GM19438 (cell line): ENCODE measurements at regions not wholly inside any gene's neighbourhood (a gene's known extent, or its start where the extent isn't known, plus 50 kb on each side); places are given as distances from the start of the nearest gene placed in this dataset.
"Not testable (repeated sequence)": the region's sequence is repeated elsewhere in the genome, so short reads cannot be mapped to it uniquely, and the experiment has no call there.

Experiments used
- ATAC-seq: cut with Tn5 transposase; IDR thresholded peaks from one replicate; pipeline ENCODE4 v1.9.1; 2021; ENCODE audit warnings: low read depth; ENCODE audit not compliant: unreplicated experiment

DNA sequence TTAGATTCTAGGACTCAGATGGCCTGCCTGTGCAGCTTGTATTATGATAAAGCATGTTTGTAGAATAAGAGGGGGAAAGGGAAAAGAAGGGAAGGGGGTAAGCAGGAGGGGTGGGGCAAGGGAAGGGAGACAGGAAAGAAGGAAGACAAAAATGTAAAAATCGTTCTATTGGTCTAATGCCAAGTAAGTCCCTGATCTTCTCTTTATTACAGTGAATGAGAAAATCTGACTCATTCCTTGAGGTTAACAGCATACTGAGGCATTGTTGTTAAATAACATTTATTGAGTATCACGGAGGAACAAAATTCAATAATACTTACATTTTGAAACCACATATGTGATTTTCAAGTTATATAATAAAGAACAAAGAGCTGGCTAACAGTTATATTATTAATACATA, 1534.7 kb downstream of the OLFM4 start:
- ATAC-seq: no peak

DNA sequence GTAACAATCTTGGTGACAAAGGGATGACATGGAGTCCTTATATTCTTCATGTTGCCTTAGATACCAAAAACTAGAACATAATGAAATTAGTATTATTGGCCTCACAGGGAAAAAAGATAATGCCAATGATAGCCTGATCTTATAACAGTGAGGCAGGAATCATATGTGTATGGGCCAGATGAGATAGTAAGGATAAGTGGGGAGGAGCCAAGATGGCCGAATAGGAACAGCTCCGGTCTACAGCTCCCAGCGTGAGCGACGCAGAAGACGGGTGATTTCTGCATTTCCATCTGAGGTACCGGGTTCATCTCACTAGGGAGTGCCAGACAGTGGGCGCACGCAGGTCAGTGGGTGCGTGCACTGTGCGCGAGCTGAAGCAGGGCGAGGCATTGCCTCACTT, 1543.4 kb downstream of the OLFM4 start:
- ATAC-seq: not testable (repeated sequence)

- no peak for ATAC-seq
Measured at GRCh38 chr13:54573186-54573585, 1544.6 kb downstream of the OLFM4 start.

DNA sequence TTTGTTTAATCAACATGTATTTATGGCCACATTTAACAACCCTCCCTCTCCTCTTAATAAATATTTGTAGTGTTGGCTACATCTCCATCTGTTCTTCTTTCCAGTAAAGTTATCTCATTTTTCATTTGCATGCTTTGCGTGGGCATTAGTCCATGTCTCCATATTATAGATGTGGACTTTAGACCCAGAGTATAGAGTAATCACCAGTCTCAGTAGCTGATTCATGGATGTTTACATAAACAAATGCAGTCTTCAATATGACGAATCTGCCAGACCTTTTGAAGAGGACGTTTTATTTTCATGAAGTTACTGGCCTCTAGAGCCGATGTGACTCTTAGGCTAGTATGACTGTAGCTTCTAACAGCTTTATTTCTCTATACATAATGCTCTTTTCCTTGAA, 1546.2 kb downstream of the OLFM4 start:
- no peak for ATAC-seq

GRCh38 chr13:54591540-54591939, 1562.9 kb downstream of the OLFM4 start:
- no peak for ATAC-seq

DNA sequence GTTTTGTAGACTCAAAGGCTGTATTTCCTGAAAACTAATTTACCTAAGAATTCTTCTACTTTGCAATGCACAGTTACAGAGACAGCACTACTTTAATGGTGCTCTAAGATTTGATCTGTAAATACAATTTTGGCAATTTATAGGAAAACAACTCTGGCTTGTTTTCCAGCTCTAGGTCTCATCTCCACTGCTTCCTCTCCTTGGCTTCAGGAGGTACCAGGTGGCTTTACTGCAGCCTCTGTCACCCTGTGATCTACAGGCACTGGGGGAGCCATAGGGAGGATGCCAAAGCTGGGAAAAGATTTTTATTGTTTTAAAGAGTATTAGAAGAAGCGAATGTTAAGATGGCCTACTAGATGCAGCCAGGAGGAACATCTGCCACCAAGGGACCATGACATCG, 1563.6 kb downstream of the OLFM4 start:
- ATAC-seq: no peak

DNA sequence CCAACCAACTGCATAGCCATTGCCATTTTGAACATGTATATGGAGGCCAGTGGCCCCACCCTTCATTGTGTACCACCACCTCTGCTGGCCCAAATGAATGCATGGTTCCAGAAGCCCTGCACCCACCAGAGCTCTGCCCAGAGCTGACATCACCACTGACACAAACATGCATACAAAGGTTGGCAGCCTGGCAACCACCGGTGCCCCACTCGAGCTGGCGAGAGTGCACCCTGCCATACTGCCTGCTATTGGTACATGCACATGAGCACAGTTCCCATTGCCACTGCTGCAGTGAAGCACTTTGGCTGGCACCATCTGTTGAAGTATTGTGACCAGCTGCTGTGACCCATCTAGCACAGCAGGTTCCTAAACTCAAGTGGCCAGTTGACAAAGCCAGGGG, 1564.9 kb downstream of the OLFM4 start:
- no peak for ATAC-seq

- no peak for ATAC-seq
Measured at GRCh38 chr13:54597540-54598088, 1569.0 kb downstream of the OLFM4 start.

GRCh38 chr13:54599413-54599812, 1570.8 kb downstream of the OLFM4 start:
- ATAC-seq: no peak

DNA sequence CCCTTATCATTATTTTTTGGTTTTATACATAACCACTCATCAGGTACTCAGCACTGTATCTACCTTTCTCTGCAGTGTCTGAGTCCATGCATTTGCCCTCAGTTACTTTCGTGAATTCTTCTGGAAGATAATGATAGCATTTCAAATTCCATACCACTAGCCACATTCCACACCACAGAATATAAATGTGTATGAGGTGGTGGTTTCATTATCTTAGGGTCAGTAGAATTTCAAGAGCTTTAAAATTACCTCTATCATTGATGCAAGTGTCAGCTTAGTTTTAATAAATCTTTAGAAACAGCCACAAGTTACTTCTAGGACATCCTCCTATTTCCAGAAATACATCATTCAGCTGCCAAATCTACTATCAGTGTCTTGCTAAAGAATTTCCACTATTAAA, 1578.3 kb downstream of the OLFM4 start:
- no peak for ATAC-seq

GRCh38 chr13:54607421-54607820, 1578.8 kb downstream of the OLFM4 start:
- no peak for ATAC-seq

DNA sequence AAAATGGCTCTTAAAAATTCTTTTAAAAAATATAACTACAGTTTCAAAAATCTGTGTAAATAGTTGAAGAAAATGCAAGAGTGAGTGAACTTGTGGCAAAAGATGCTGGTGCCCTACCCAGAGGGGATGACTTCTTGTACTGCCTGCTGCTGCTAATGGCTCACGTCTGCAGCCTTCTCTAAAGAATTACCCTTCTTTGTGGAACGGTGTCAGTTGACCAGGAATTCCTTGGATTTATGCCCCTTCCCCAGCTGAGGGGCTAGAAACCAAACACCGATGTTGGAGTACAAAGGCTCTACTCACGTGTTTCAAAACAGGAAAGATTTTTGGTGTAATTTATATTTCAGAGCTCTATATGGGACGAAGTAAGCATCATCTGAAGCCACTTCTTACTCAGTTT, 1582.8 kb downstream of the OLFM4 start:
- ATAC-seq: no peak

DNA sequence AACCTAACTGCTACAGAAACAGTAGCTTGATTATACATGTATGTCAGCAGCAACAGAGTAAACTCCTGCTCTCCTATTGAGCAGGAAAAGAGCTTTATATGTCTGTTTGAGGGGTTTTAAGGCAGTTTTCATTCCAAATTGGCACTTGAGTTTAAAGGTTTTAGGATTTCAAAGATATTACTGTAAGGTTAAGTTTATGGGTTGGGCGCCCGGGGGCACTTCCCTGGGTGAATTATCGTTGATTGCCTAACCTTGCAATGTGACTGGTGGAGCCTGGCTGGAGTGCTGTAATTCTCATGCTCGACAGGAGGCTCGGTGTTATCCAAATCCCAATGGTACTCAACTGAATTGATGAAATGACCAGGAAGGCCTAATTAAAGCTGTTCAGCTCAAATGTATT, 1586.1 kb downstream of the OLFM4 start:
- no peak for ATAC-seq

- not testable (repeated sequence) for ATAC-seq
Measured at GRCh38 chr13:54626504-54626903, 1597.9 kb downstream of the OLFM4 start.

GRCh38 chr13:54627646-54628372, 1599.2 kb downstream of the OLFM4 start:
- ATAC-seq: no peak

- ATAC-seq: no peak
Measured at GRCh38 chr13:54628383-54628782, 1599.8 kb downstream of the OLFM4 start.

- no peak for ATAC-seq
Measured at GRCh38 chr13:54633456-54633855, 1604.8 kb downstream of the OLFM4 start.

GRCh38 chr13:54636231-54636630, 1607.6 kb downstream of the OLFM4 start:
- ATAC-seq: no peak

DNA sequence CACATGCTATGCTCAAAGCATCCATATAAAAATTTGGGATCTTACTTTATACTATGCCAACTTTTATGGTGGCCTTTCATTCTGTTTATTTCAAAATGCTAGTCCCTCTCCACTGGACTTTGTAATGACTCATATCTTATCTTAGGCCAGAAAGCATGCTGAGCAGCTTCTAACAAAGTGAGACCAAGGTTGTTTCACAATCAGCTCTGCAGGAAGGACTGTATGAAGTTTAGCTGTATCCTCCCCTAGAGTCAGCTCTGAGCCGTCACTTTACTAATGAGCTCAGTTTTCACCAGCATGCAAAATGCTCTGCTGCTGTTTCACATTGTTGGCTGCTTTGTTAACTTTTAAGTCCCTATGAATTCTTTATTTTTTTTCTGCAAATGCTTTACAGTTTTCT, 1608.8 kb downstream of the OLFM4 start:
- ATAC-seq: no peak

DNA sequence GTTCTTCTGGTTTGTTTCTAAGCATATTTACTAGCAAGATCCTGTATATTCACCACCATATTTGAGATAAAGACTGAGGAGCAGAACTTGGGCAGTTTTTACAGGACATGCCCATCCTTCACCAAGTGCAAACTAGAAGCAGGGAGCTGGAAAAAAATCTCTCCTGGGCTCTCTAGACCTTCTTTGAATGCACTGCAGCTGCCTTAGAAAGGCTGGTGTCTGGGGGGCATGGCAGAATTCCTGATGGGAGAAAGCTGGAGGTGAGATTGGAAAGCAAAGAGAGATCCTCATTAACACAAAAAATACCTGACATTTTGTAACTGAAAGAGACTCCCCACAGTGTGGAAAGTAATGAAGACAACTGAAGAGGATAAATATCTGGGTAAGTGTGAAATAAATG, 1612.1 kb downstream of the OLFM4 start:
- ATAC-seq: no peak

DNA sequence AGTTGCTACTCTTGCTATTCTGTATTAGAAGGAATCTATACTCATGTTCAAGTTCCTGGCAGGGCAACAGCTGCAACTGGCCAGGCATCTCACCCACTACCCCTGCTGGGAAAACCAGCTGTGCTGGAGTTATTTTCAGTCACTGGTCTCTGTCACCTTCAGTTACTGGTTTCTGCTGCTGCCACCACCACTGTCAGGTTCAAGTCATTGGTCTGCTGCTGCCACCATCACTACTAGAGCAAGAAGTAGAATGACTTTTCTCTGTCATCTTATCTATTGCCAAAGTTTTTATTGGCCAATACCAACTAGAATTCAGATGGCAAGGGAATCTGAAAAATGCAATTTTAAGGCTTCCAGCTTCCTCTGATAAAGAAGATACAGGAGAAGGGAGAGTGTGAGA, 1615.2 kb downstream of the OLFM4 start:
- ATAC-seq: no peak

DNA sequence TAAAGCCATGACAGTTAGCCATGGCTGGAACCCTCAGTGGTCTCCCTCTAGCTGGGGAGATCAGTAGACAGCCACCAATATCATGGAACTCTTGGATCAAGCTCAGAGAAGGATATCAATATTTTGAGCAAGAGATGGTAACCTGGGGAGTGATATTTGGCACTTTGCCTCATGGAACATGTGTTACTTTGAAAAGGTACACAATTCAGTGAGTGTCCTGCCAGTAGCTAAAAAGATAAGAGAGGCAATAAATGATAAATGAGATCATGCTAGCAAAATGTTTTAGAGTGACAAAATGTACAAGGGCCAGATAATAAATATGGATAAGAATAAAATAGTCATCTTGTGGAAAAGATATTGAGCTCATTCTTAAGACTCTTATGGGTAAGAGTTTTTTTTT, 1618.7 kb downstream of the OLFM4 start:
- ATAC-seq: no peak

GRCh38 chr13:54657588-54657987, 1629.0 kb downstream of the OLFM4 start:
- no peak for ATAC-seq
